OCI-LY7 (cell line): ENCODE measurements at regions not wholly inside any gene's neighbourhood (a gene's known extent, or its start where the extent isn't known, plus 50 kb on each side); places are given as distances from the start of the nearest gene placed in this dataset.

ENCODE experiments used
- BruUV-seq: library from RNA; stranded (reverse); fragments of 400-500 nt; replicated peaks from 2 replicates; lab custom pipeline; 2021; lab: Mats Ljungman, UMichigan
- CTCF ChIA-PET: fragments of 300-600 bp; sonication (Branson Sonifier 250); formaldehyde crosslinking; loops from one replicate; lab custom pipeline; 2022; ENCODE audit warnings: antibody characterized with exemption; ENCODE audit not compliant: unreplicated experiment; lab: Charles Lee
- POLR2A ChIA-PET: fragments of 300-600 bp; sonication (Branson Sonifier 250); formaldehyde crosslinking; loops from one replicate; lab custom pipeline; 2022; ENCODE audit warnings: antibody characterized with exemption; lab: Charles Lee
- DNase-seq: peaks from one replicate; pipeline ENCODE4 v3.0.0-alpha.2; 2015; ENCODE audit warnings: low spot score
- H2AFZ ChIP-seq: fragments of 200-600 bp; sonication (generic), shearing (Covaris generic); 2 replicates; pipeline ENCODE4 v1.6.1; 2014; ENCODE audit warnings: mild to moderate bottlenecking, antibody characterized with exemption, low read length, moderate library complexity
- H3K27ac ChIP-seq: fragments of 200-600 bp; sonication (generic); 2 replicates; pipeline ENCODE4 v1.5.1; 2014; ENCODE audit warnings: mixed run types, low read depth, mild to moderate bottlenecking, moderate library complexity, low read length, inconsistent platforms; ENCODE audit not compliant: poor library complexity, severe bottlenecking
- H3K36me3 ChIP-seq: fragments of 200-600 bp; sonication (generic); 2 replicates; pipeline ENCODE4 v1.6.1; 2014; ENCODE audit warnings: mild to moderate bottlenecking, antibody characterized with exemption, low read length, moderate library complexity, mixed read lengths; ENCODE audit not compliant: insufficient read depth
- H3K4me1 ChIP-seq: fragments of 200-600 bp; sonication (generic); 2 replicates; pipeline ENCODE4 v1.5.1; 2014; ENCODE audit warnings: mild to moderate bottlenecking, low read length; ENCODE audit not compliant: insufficient read depth, poor library complexity, severe bottlenecking
- H3K4me2 ChIP-seq: fragments of 200-600 bp; sonication (generic); 2 replicates; pipeline ENCODE4 v1.6.1; 2014; ENCODE audit warnings: mild to moderate bottlenecking, low read length
- H3K4me3 ChIP-seq: fragments of 200-600 bp; sonication (generic); 2 replicates; pipeline ENCODE4 v1.5.1; 2014; ENCODE audit warnings: mild to moderate bottlenecking, low read depth, low read length; ENCODE audit not compliant: poor library complexity, severe bottlenecking
- H3K79me2 ChIP-seq: fragments of 200-600 bp; sonication (generic); 2 replicates; pipeline ENCODE4 v1.6.1; 2016; ENCODE audit warnings: low read depth, mild to moderate bottlenecking, low read length, moderate library complexity, mixed read lengths; ENCODE audit not compliant: insufficient read depth
- H3K9me2 ChIP-seq: fragments of 200-600 bp; sonication (generic); 2 replicates; pipeline ENCODE4 v1.6.1; 2016; ENCODE audit warnings: mild to moderate bottlenecking, low read length, mixed read lengths; ENCODE audit not compliant: insufficient read depth
- H3K9me3 ChIP-seq: fragments of 200-600 bp; sonication (generic); 2 replicates; pipeline ENCODE4 v1.6.1; 2014; ENCODE audit warnings: mild to moderate bottlenecking, mixed run types, low read length, mixed read lengths
- H4K20me1 ChIP-seq: fragments of 200-600 bp; sonication (generic); 2 replicates; pipeline ENCODE4 v1.6.1; 2014; ENCODE audit warnings: mild to moderate bottlenecking, antibody characterized with exemption, low read length, moderate library complexity, mixed read lengths; ENCODE audit not compliant: insufficient read depth
- EZH2phosphoT487 ChIP-seq: fragments of 200-600 bp; sonication (generic); IDR thresholded peaks from 2 replicates; pipeline ENCODE4 v1.6.1; 2018; ENCODE audit warnings: low read depth, borderline replicate concordance, mild to moderate bottlenecking, mixed run types, antibody characterized with exemption, low read length, moderate library complexity, mixed read lengths
- intact Hi-C: fragments of 100-400 bp; cut with micrococcal nuclease; formaldehyde crosslinking; loops from one replicate; pipeline ENCODE4 v1.10.0; 2022; ENCODE audit not compliant: unreplicated experiment
- TF ChIP-seq, protein P1 (sequence below): fragments of 200-600 bp; sonication (generic); conservative IDR thresholded peaks from 2 replicates; pipeline ENCODE4 v1.5.1; 2014; ENCODE audit warnings: mild to moderate bottlenecking, antibody characterized with exemption, low read length, moderate library complexity, mixed read lengths

DNA sequence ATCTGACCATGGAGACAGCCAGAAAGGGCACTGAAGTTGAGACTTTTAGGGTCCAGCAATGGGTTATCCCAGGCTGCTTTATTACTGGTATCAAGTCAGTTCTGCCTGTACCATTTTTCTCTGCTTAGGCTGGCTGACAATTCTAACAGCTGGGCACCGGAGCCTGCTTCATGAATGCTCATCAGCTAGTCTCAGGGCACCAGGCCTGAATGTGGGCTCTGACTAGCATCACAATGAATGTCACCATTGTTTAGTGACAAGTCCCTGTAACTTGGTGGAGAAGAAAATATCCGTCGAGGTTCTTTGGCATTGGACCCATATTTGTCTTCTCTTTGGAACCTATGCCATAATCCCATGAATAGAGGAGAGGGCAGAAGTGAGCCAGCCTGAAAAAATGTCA, 692.3 kb upstream of the TSPY4 start:
- Histone ChIP-seq H3K4me2 (no peak overlapping the region), H2AFZ (no peak overlapping the region), H3K4me3 (no peak overlapping the region), H3K9me2 (no peaks in the 10 kb centered on the region), H3K4me1 (no peaks in the 10 kb centered on the region), H3K79me2 (no peaks in the 10 kb centered on the region), H3K27ac (no peak overlapping the region), H4K20me1 (no peaks in the 10 kb centered on the region), H3K9me3 (no peaks in the 10 kb centered on the region), H3K36me3 (no peaks in the 10 kb centered on the region)
- no peak for DNase-seq
- BruUV-seq: no TSS peak
- no peak for TF ChIP-seq EZH2phosphoT487
- TF ChIP-seq, protein P1, sequence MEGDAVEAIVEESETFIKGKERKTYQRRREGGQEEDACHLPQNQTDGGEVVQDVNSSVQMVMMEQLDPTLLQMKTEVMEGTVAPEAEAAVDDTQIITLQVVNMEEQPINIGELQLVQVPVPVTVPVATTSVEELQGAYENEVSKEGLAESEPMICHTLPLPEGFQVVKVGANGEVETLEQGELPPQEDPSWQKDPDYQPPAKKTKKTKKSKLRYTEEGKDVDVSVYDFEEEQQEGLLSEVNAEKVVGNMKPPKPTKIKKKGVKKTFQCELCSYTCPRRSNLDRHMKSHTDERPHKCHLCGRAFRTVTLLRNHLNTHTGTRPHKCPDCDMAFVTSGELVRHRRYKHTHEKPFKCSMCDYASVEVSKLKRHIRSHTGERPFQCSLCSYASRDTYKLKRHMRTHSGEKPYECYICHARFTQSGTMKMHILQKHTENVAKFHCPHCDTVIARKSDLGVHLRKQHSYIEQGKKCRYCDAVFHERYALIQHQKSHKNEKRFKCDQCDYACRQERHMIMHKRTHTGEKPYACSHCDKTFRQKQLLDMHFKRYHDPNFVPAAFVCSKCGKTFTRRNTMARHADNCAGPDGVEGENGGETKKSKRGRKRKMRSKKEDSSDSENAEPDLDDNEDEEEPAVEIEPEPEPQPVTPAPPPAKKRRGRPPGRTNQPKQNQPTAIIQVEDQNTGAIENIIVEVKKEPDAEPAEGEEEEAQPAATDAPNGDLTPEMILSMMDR: no peak
- intact Hi-C loops: no loop called here
- ChIA-PET POLR2A (no interaction called here), CTCF (no interaction called here)

DNA sequence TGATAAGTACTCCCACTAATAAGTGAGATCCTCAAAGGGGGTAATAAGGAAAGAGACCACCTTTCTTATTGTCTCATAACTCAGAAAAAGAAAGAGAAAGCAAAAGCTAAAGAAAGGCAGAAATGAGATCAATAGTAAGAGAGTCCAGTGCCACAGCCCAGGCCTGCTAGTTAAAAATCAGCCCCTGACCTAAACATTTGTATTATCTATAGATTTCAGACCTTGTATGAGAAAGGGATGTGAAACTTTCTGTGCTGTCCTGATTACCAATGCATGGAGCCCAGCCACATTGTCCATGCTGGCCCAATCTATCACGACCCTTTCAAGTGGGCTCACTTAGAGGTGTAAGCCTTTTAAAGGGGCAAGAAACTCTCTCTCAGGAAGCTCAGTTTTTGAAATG, 684.8 kb upstream of the TSPY4 start:
- CTCF ChIA-PET: no interaction called here
- TF ChIP-seq, protein P1: no peak
- TF ChIP-seq EZH2phosphoT487: no peak

DNA sequence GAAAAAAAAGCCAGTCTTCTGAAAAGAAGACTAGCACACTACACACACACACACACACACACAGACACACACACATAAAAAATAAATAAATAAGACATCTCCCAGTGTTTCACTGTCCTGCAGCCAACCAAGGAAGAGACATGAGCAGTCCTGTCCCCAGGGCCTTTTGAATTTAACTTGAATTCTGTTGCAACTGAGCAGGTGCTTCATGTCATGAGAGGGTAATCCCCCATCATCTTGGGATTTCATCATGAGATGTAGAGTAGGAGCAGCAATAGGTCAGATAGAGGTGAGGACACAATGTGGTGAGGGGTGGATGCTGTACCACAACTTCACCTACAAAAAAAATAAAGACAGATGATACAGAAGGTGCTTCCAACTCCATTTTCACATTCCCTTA, 682.2 kb upstream of the TSPY4 start:
- TF ChIP-seq, protein P1: no peak
- no peak for TF ChIP-seq EZH2phosphoT487
- no peak overlapping the region for H3K4me2 ChIP-seq
- no peaks in the 10 kb centered on the region for H3K79me2 ChIP-seq
- H3K27ac ChIP-seq: no peak overlapping the region
- H3K9me3 ChIP-seq: no peaks in the 10 kb centered on the region
- DNase-seq: no peak
- no peaks in the 10 kb centered on the region for H4K20me1 ChIP-seq
- CTCF ChIA-PET: no interaction called here
- H2AFZ ChIP-seq: no peak overlapping the region
- H3K4me1 ChIP-seq: no peaks in the 10 kb centered on the region
- intact Hi-C loops: no loop called here
- no peaks in the 10 kb centered on the region for H3K9me2 ChIP-seq
- H3K36me3 ChIP-seq: no peaks in the 10 kb centered on the region
- POLR2A ChIA-PET: no interaction called here
- H3K4me3 ChIP-seq: no peak overlapping the region
- no TSS peak for BruUV-seq

More for the DNA sequence above, 684.8 kb upstream of the TSPY4 start:
- POLR2A ChIA-PET: no interaction called here
- Histone ChIP-seq H2AFZ (no peak overlapping the region), H3K4me3 (no peak overlapping the region), H3K79me2 (no peaks in the 10 kb centered on the region), H3K27ac (no peak overlapping the region), H3K36me3 (no peaks in the 10 kb centered on the region), H4K20me1 (no peaks in the 10 kb centered on the region), H3K4me1 (no peaks in the 10 kb centered on the region), H3K4me2 (no peak overlapping the region), H3K9me2 (no peaks in the 10 kb centered on the region), H3K9me3 (no peaks in the 10 kb centered on the region)
- intact Hi-C loops: no loop called here
- no peak for DNase-seq
- no TSS peak for BruUV-seq
